ENCODE measurements at regions not wholly inside any gene's neighbourhood (a gene's known extent, or its start where the extent isn't known, plus 50 kb on each side); places are given as distances from the start of the nearest gene placed in this dataset.

DNA sequence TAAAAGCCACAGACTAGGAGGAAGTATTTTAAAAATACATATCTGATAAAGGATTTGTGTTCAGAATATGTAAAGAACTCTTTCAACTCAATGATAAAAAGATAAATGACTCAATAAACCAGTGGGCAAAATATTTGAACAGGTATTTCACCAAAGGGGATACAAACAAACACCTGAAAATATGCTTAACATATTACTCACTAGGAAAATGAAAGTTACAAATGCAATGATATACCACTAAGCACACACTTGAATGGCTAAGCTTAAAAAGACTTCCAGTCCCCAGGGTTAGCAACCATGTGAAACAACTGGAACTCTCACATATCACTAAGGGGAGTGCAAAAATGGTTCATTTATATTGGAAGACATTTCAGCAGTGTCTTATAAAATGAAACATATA is 131.6 kb downstream of the SLIT2 start:
- H3K4me3 ChIP-seq (ENCODE audit: low read length) = no peak overlapping the region
- DNase-seq (ENCODE audit: low read depth) = no peak
- TF ChIP-seq CTCF (conservative IDR thresholded peaks at IDR 0.05; ENCODE audit: low read length) = no peak

DNA sequence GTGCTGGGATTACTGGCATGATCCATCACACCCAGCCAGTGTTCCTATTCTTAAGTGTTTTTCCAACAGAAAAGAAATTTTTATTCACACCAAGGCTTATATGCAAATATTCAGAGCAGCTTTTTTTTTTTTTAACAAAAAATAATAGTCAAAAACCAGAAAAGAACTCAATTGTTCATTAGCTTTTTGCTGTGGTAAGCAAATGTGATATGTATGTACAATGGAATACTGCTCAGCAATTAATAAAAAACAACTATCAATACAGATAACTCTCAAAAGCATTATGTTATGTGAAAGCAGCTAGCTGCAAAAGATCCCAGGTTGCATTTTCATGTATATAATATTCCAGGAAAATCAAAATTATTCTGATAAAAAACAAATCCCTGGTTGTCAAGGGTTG is 132.3 kb downstream of the SLIT2 start:
- no peak for DNase-seq (ENCODE audit: low read depth)
- no peak overlapping the region for H3K4me3 ChIP-seq (ENCODE audit: low read length)
- no peak for TF ChIP-seq CTCF (conservative IDR thresholded peaks at IDR 0.05; ENCODE audit: low read length)

DNA sequence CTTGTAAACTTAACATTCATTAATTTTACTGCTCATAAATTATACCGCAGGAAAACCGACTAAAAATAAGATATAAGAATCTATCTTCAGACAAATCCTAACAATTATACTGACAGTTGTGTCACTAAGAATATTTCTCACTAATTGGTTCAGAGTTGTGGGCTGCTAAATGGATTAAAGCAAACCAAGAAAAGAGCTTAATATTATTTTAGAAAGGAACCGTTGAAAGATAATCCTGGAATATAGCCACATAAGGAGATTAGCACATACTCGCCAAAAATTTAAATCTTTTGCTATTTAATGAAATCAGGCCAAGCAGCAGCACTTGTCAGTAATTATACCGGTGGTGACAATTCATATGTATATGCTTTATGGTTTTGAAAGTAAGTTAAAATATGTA is 132.8 kb downstream of the SLIT2 start:
- H3K4me3 ChIP-seq (ENCODE audit: low read length) = no peak overlapping the region
- no peak for TF ChIP-seq CTCF (conservative IDR thresholded peaks at IDR 0.05; ENCODE audit: low read length)
- DNase-seq (ENCODE audit: low read depth) = no peak

GRCh38 chr4:20386001-20386740 is 134.5 kb downstream of the SLIT2 start:
- no peak for TF ChIP-seq CTCF (conservative IDR thresholded peaks at IDR 0.05; ENCODE audit: low read length)
- no peak for DNase-seq (ENCODE audit: low read depth)
- H3K4me3 ChIP-seq (ENCODE audit: low read length) = no peak overlapping the region

DNA sequence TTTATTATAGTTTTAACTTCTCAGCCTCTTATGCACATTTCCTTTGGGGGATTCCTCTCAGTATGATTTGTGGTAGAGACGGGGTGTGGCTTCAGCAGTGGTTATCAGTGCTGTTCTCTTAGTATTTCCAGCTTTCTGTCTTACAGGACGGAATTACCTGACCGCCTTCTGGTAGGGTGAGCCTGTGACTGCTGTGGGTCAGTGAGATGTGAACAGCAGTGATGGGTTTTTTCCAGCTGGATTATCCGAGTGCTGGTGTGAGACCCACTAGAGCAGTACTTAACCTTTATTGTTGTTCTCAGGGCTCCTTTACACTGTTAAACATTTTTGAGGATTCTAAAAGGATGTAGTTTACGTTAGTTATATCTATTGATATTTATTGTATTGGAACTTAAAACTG is 135.2 kb downstream of the SLIT2 start:
- DNase-seq (ENCODE audit: low read depth) = no peak
- no peak overlapping the region for H3K4me3 ChIP-seq (ENCODE audit: low read length)
- TF ChIP-seq CTCF (conservative IDR thresholded peaks at IDR 0.05; ENCODE audit: low read length) = no peak

GRCh38 chr4:20391198-20391597 is 139.5 kb downstream of the SLIT2 start:
- no peak for TF ChIP-seq CTCF (conservative IDR thresholded peaks at IDR 0.05; ENCODE audit: low read length)
- no peak overlapping the region for H3K4me3 ChIP-seq (ENCODE audit: low read length)
- peak; percentile 88 for DNase-seq (ENCODE audit: low read depth)

DNA sequence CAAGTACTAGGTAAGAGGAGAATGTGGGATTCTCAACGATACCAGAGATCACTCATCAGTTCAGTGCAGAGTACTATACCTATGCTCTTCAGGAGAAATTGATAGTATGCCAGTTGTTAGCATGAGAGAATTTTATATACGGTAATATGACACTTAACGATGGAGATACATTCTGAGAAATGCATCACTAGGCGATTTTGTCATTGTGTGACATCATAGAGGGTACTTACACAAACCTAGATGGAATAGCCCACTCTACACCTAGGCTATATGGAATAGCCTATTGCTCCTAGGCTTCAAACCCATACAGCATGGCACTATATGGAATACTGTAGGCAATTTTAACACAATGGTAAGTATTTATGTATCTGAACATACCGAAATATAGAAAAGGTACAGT is 140.2 kb downstream of the SLIT2 start:
- no peak for TF ChIP-seq CTCF (conservative IDR thresholded peaks at IDR 0.05; ENCODE audit: low read length)
- no peak for DNase-seq (ENCODE audit: low read depth)
- H3K4me3 ChIP-seq (ENCODE audit: low read length) = no peak overlapping the region
